HG03442 (cell line): ENCODE measurements at regions not wholly inside any gene's neighbourhood (a gene's known extent, or its start where the extent isn't known, plus 50 kb on each side); places are given as distances from the start of the nearest gene placed in this dataset.
"Not testable (repeated sequence)": the region's sequence is repeated elsewhere in the genome, so short reads cannot be mapped to it uniquely, and the experiment has no call there.

ENCODE experiments used
- ATAC-seq: cut with Tn5 transposase; IDR thresholded peaks from one replicate; pipeline ENCODE4 v1.9.1; 2021; ENCODE audit warnings: mild to moderate bottlenecking, moderate library complexity; ENCODE audit not compliant: unreplicated experiment

- not testable (repeated sequence) for ATAC-seq
Measured at GRCh38 chr1:168457296-168457695, 86.5 kb downstream of the XCL2 start.

- ATAC-seq = no peak
Measured at GRCh38 chr1:168455764-168456163, 88.0 kb downstream of the XCL2 start.

GRCh38 chr1:168454211-168454815 is 89.5 kb downstream of the XCL2 start:
- no peak for ATAC-seq

- ATAC-seq = no peak
Measured at GRCh38 chr1:168453056-168453455, 90.7 kb downstream of the XCL2 start.

- ATAC-seq = no peak
Measured at GRCh38 chr1:168452329-168452728, 91.5 kb downstream of the XCL2 start.

- ATAC-seq = no peak
Measured at GRCh38 chr1:168447871-168448270, 95.9 kb downstream of the XCL2 start.

GRCh38 chr1:168446081-168446480 is 97.7 kb downstream of the XCL2 start:
- ATAC-seq = no peak

- no peak for ATAC-seq
Measured at GRCh38 chr1:168443899-168444298, 99.9 kb downstream of the XCL2 start.

- ATAC-seq = no peak
Measured at GRCh38 chr1:168443356-168443755, 100.4 kb downstream of the XCL2 start.

- no peak for ATAC-seq
Measured at GRCh38 chr1:168442931-168443330, 100.9 kb downstream of the XCL2 start.

- no peak for ATAC-seq
Measured at GRCh38 chr1:168441745-168442144, 102.1 kb downstream of the XCL2 start.

- peak; percentile 85 for ATAC-seq
Measured at GRCh38 chr1:168439456-168440375, 104.1 kb downstream of the XCL2 start.

- ATAC-seq = no peak
Measured at GRCh38 chr1:168438626-168439025, 105.2 kb downstream of the XCL2 start.

GRCh38 chr1:168437821-168438220 is 106.0 kb downstream of the XCL2 start:
- no peak for ATAC-seq

- ATAC-seq = no peak
Measured at GRCh38 chr1:168435439-168435838, 108.4 kb downstream of the XCL2 start.

- no peak for ATAC-seq
Measured at GRCh38 chr1:168433238-168433637, 110.6 kb downstream of the XCL2 start.

- no peak for ATAC-seq
Measured at GRCh38 chr1:168431882-168432281, 111.9 kb downstream of the XCL2 start.

- ATAC-seq = no peak
Measured at GRCh38 chr1:168430321-168430720, 113.5 kb downstream of the XCL2 start.

GRCh38 chr1:168428063-168428731 is 115.6 kb downstream of the XCL2 start:
- no peak for ATAC-seq

GRCh38 chr1:168427051-168427450 is 116.7 kb downstream of the XCL2 start:
- no peak for ATAC-seq

- ATAC-seq = no peak
Measured at GRCh38 chr1:168424281-168424680, 119.5 kb downstream of the XCL2 start.
